ENCODE measurements at regions not wholly inside any gene's neighbourhood (a gene's known extent, or its start where the extent isn't known, plus 50 kb on each side); places are given as distances from the start of the nearest gene placed in this dataset.

GRCh38 chr9:85260275-85260845 is 481.4 kb downstream of the AGTPBP1 start:
- DNase-seq (ENCODE audit: low read depth in 2 of 2): no peak

GRCh38 chr9:85258823-85259370 is 482.9 kb downstream of the AGTPBP1 start:
- DNase-seq (ENCODE audit: low read depth in 2 of 2): peak in 1 of 2 donors; percentile 1

GRCh38 chr9:85258236-85258635 is 483.5 kb downstream of the AGTPBP1 start:
- DNase-seq (ENCODE audit: low read depth in 2 of 2): no peak

GRCh38 chr9:85249313-85249621 is 492.5 kb downstream of the AGTPBP1 start:
- DNase-seq (ENCODE audit: low read depth in 2 of 2): no peak

GRCh38 chr9:85248514-85249312 is 493.0 kb downstream of the AGTPBP1 start:
- DNase-seq (ENCODE audit: low read depth in 2 of 2): no peak

GRCh38 chr9:85246541-85246940 is 495.2 kb downstream of the AGTPBP1 start:
- no peak for DNase-seq (ENCODE audit: low read depth in 2 of 2)

GRCh38 chr9:85244856-85245255 is 496.9 kb downstream of the AGTPBP1 start:
- DNase-seq (ENCODE audit: low read depth in 2 of 2): no peak

- DNase-seq (ENCODE audit: low read depth in 2 of 2): no peak
Observed at GRCh38 chr9:85243977-85244376, 497.8 kb downstream of the AGTPBP1 start.

- no peak for DNase-seq (ENCODE audit: low read depth in 2 of 2)
Observed at GRCh38 chr9:85237478-85237877, 504.3 kb downstream of the AGTPBP1 start.

- DNase-seq (ENCODE audit: low read depth in 2 of 2): no peak
Observed at GRCh38 chr9:85230081-85230480, 511.7 kb downstream of the AGTPBP1 start.

- no peak for DNase-seq (ENCODE audit: low read depth in 2 of 2)
Observed at GRCh38 chr9:85228111-85228855, 513.5 kb downstream of the AGTPBP1 start.

- DNase-seq (ENCODE audit: low read depth in 2 of 2): no peak
Observed at GRCh38 chr9:85225180-85225579, 516.6 kb downstream of the AGTPBP1 start.

- no peak for DNase-seq (ENCODE audit: low read depth in 2 of 2)
Observed at GRCh38 chr9:85224729-85225128, 517.0 kb downstream of the AGTPBP1 start.

- no peak for DNase-seq (ENCODE audit: low read depth in 2 of 2)
Observed at GRCh38 chr9:85224301-85224700, 517.5 kb downstream of the AGTPBP1 start.

- DNase-seq (ENCODE audit: low read depth in 2 of 2): no peak
Observed at GRCh38 chr9:85223506-85224125, 518.1 kb downstream of the AGTPBP1 start.

- DNase-seq (ENCODE audit: low read depth in 2 of 2): no peak
Observed at GRCh38 chr9:85216601-85217000, 525.2 kb downstream of the AGTPBP1 start.

GRCh38 chr9:85215961-85216360 is 525.8 kb downstream of the AGTPBP1 start:
- DNase-seq (ENCODE audit: low read depth in 2 of 2): no peak

GRCh38 chr9:85215416-85215815 is 526.3 kb downstream of the AGTPBP1 start:
- DNase-seq (ENCODE audit: low read depth in 2 of 2): no peak

- DNase-seq (ENCODE audit: low read depth in 2 of 2): no peak
Observed at GRCh38 chr9:85213650-85214607, 527.8 kb downstream of the AGTPBP1 start.

GRCh38 chr9:85212887-85213286 is 528.9 kb downstream of the AGTPBP1 start:
- DNase-seq (ENCODE audit: low read depth in 2 of 2): peak in 1 of 2 donors; percentile 5

- no peak for DNase-seq (ENCODE audit: low read depth in 2 of 2)
Observed at GRCh38 chr9:85212209-85212608, 529.5 kb downstream of the AGTPBP1 start.
